A673 (cell line): ENCODE measurements at regions not wholly inside any gene's neighbourhood (a gene's known extent, or its start where the extent isn't known, plus 50 kb on each side); places are given as distances from the start of the nearest gene placed in this dataset.
A peak's percentile ranks its signal among the peaks of the same experiment; 100 is the strongest.

Experiments used
- BruUV-seq: library from RNA; stranded (reverse); fragments of 400-500 nt; replicated peaks from 2 replicates; lab custom pipeline; 2021; lab: Mats Ljungman, UMichigan
- CTCF ChIA-PET: fragments of 300-600 bp; sonication (Branson Sonifier 250); formaldehyde crosslinking; loops from one replicate; lab custom pipeline; 2022; ENCODE audit warnings: antibody characterized with exemption; lab: Charles Lee
- POLR2A ChIA-PET: fragments of 300-600 bp; sonication (Branson Sonifier 250); formaldehyde crosslinking; loops from one replicate; lab custom pipeline; 2022; ENCODE audit warnings: antibody characterized with exemption; ENCODE audit not compliant: low non-redundant PET; lab: Charles Lee
- DNase-seq: peaks from one replicate; pipeline ENCODE4 v3.0.0-alpha.2; 2015; ENCODE audit warnings: low spot score
- H3K27ac ChIP-seq: fragments of 200-600 bp; sonication (generic); 2 replicates; pipeline ENCODE4 v1.5.1; 2016; ENCODE audit warnings: mixed run types, low read depth, mild to moderate bottlenecking, mixed read lengths, antibody characterized with exemption, low read length; ENCODE audit not compliant: poor library complexity, severe bottlenecking
- H3K27me3 ChIP-seq: fragments of 200-600 bp; sonication (generic); replicated peaks from 2 replicates; pipeline ENCODE4 v1.6.1; 2017; ENCODE audit warnings: mixed run types, low read depth, mild to moderate bottlenecking, mixed read lengths, antibody characterized with exemption, low read length; ENCODE audit not compliant: insufficient read depth, poor library complexity
- H3K36me3 ChIP-seq: fragments of 200-600 bp; sonication (generic); 2 replicates; pipeline ENCODE4 v1.6.1; 2016; ENCODE audit warnings: mixed run types, mild to moderate bottlenecking, mixed read lengths, antibody characterized with exemption, low read length; ENCODE audit not compliant: insufficient read depth, poor library complexity, severe bottlenecking
- H3K4me1 ChIP-seq: fragments of 200-600 bp; sonication (generic); 2 replicates; pipeline ENCODE4 v1.6.1; 2017; ENCODE audit warnings: mixed run types, mild to moderate bottlenecking, mixed read lengths, antibody characterized with exemption, low read length; ENCODE audit not compliant: insufficient read depth, poor library complexity, severe bottlenecking
- H3K4me3 ChIP-seq: fragments of 200-600 bp; sonication (generic); 2 replicates; pipeline ENCODE4 v1.5.1; 2016; ENCODE audit warnings: low read depth, mixed run types, mild to moderate bottlenecking, mixed read lengths, low read length; ENCODE audit not compliant: poor library complexity, severe bottlenecking
- H3K9me3 ChIP-seq: fragments of 200-600 bp; sonication (generic); 2 replicates; pipeline ENCODE4 v1.6.1; 2016; ENCODE audit warnings: mixed run types, low read depth, mild to moderate bottlenecking, mixed read lengths, antibody characterized with exemption, low read length; ENCODE audit not compliant: poor library complexity, severe bottlenecking
- CTCF ChIP-seq: fragments of 300-800, 200-600 bp; sonication (generic); conservative IDR thresholded peaks from 2 replicates; pipeline ENCODE4 v1.5.1; 2017; ENCODE audit warnings: low read depth, mild to moderate bottlenecking, antibody characterized with exemption, low read length, moderate library complexity, mixed read lengths
- EZH2 ChIP-seq: fragments of 200-600 bp; sonication (generic); IDR thresholded peaks from 2 replicates; pipeline ENCODE4 v1.6.1; 2017; ENCODE audit warnings: borderline replicate concordance, low read depth, mild to moderate bottlenecking, mixed read lengths, antibody characterized with exemption, low read length; ENCODE audit not compliant: poor library complexity, severe bottlenecking
- intact Hi-C: fragments of 100-400 bp; cut with micrococcal nuclease; formaldehyde crosslinking; loops from one replicate; pipeline ENCODE4 v1.10.0; 2022; ENCODE audit not compliant: unreplicated experiment

GRCh38 chr12:126663304-126664094 is 1598.3 kb downstream of the AACS start:
- H3K27ac ChIP-seq: no peak overlapping the region
- intact Hi-C loops: loop anchor here (2.0 kb wide), 1 partner anchor 595 kb away; no protein-coding TSS in a partner anchor
- no peaks in the 10 kb centered on the region for H3K36me3 ChIP-seq
- H3K27me3 ChIP-seq: no peaks in the 10 kb centered on the region
- POLR2A ChIA-PET: no interaction called here
- CTCF ChIA-PET: interaction anchor here (0.5 kb wide), 1 partner anchor 620 kb away, joined by 3 read pairs; no protein-coding TSS in a partner anchor
- no TSS peak for BruUV-seq
- H3K4me1 ChIP-seq: no peaks in the 10 kb centered on the region
- DNase-seq: peak; percentile 72
- no peak overlapping the region for H3K4me3 ChIP-seq
- peaks cover 4% of the 10 kb centered on the region for H3K9me3 ChIP-seq
- TF ChIP-seq EZH2 (no peak), CTCF (peak; percentile 72)

- H3K4me3 ChIP-seq: no peak overlapping the region
- ChIA-PET POLR2A (no interaction called here), CTCF (no interaction called here)
- H3K36me3 ChIP-seq: no peaks in the 10 kb centered on the region
- no peak for DNase-seq
- peaks cover 4% of the 10 kb centered on the region for H3K9me3 ChIP-seq
- no peaks in the 10 kb centered on the region for H3K27me3 ChIP-seq
- no peaks in the 10 kb centered on the region for H3K4me1 ChIP-seq
- H3K27ac ChIP-seq: no peak overlapping the region
- BruUV-seq: no TSS peak
- TF ChIP-seq CTCF (no peak), EZH2 (no peak)
- intact Hi-C loops: no loop called here
Measured at GRCh38 chr12:126667339-126667738, 1599.6 kb upstream of the TMEM132C start.

GRCh38 chr12:126668538-126668937 is 1598.4 kb upstream of the TMEM132C start:
- H3K36me3 ChIP-seq: no peaks in the 10 kb centered on the region
- H3K9me3 ChIP-seq: no peaks in the 10 kb centered on the region
- no peak for TF ChIP-seq CTCF
- TF ChIP-seq EZH2: no peak
- intact Hi-C loops: no loop called here
- ChIA-PET POLR2A (no interaction called here), CTCF (no interaction called here)
- DNase-seq: peak; percentile 10
- H3K27me3 ChIP-seq: no peaks in the 10 kb centered on the region
- H3K27ac ChIP-seq: no peak overlapping the region
- no peaks in the 10 kb centered on the region for H3K4me1 ChIP-seq
- no TSS peak for BruUV-seq
- no peak overlapping the region for H3K4me3 ChIP-seq
